HG03139 (cell line): ENCODE measurements at regions not wholly inside any gene's neighbourhood (a gene's known extent, or its start where the extent isn't known, plus 50 kb on each side); places are given as distances from the start of the nearest gene placed in this dataset.
"Not testable (repeated sequence)": the region's sequence is repeated elsewhere in the genome, so short reads cannot be mapped to it uniquely, and the experiment has no call there.

Experiments used
- ATAC-seq: cut with Tn5 transposase; IDR thresholded peaks from one replicate; pipeline ENCODE4 v1.9.1; 2021; ENCODE audit not compliant: unreplicated experiment

DNA sequence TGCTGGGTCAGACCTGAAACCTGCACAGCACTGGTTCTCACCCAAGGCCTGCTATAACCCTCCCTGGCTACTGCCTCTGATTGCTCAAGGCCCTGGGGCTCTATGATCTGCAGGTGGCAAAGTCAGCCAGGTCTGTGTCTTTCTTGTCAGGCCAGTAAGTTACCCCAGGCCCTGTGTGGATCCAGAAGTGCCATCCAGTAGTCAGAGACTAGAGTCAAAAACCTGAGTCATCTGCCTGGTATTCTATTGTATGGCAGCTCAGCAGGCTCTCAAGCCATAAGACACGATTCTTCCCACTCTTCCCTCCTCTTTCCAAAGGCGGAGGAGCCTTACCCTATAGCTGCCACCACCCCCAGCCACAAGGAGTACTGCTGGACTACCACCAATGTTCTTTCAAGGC lies 593.0 kb downstream of the FRK start:
- no peak for ATAC-seq

DNA sequence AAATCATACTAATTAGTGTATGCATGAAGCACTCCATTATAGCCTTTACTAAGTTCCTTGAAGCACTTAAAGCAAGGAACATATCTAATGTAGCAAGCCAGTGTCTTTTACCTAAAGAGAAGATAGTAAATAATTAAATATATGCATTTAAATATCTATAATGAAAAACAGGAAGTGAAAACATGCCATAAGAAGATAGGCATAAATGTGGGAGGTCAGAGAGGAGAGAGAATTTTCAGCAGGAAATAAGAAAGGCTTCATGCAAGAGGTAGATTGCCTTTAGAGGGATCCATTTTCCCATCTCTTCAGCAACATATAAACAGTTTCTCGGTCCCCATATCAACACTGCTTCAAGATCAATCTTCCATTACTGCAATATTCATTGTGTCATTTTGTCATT lies 599.8 kb downstream of the FRK start:
- ATAC-seq, result no peak

DNA sequence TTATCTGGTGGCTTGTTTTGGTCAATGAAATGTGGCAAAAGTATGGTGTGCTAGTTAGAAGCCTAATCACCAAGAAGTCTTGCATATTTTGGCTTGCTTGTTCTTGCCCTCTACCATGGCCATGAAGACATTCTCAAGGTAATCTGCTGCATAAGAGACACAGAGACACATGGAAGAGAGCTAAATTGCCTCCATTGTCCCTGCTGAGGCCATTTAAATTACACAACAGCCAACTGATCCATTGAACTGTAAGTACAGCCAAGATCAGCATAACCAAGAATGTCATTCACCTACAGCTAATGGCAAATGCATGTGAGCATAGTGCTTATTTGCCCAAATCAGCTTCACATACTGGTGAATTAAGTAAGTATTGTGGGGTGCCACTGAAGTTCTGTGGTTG lies 603.8 kb downstream of the FRK start:
- no peak for ATAC-seq

DNA sequence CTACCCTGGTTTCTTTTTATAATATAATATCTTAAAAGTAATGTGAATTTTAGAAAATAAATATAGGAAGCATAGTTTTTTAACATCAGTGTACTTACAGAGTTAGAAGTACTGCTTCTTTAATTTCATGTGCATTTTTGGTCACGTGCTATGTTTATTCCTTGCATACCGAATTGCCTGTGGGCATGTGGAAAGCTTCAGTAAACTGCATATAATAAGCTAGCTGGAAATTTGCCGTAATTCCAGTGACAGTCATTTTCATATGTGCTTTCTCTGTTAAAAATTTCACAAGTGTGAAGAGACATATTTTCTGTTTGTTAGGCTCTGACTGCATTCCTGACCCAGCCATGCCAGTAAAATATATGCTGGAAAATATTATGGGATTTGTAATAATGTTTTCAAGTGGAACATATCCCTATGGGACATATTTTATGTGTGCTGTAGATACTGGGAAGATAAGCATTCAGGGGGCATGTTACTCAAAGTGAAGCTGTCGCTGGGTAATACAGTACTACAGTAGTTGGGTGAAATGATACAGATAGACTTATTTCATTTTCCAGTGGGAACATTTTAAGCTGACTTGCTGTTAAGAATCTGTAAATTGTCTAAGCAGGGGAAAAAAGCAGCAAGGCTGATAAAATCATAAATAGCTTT lies 616.7 kb downstream of the FRK start:
- no peak for ATAC-seq

DNA sequence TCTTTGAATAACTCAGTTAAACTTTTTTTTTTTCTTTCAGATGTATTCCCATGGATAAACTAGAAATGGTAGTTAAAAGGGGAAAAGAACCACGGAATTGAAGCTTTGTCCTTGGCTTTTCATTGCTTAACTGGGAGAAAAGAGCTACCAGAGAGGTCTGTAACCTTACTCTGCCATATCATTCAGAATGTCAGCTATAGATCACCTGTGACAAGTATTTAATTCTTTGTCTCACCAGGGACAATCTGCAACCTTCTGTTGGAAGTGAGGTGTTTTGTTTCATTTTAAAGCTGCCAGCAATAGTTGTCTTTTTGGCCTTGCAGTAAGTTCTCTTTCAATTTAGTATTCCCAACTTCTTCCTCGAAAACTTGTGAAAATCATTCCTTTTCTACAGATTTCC lies 618.4 kb downstream of the FRK start:
- ATAC-seq, result no peak

GRCh38 chr6:115441651-115442050 lies 619.0 kb downstream of the FRK start:
- ATAC-seq, result no peak

DNA sequence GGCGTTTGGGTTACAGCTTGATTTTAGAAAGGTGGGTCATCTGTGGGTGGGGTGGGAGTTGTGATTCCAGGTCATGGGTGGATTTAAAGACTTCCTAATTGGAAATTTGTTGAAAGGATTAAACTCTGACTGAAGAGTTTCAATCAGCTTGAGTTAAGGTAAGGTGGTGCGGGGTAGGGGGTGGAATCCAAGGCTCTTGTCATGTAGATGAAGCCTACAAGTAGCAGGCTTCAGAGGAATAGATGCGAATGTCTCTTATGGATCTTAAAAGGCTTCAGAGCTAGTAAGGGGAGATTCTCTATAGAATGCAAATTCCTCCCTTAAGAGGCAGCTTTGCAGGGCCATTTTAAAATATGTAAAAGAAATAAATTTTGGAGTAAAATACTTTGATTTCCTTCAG lies 645.3 kb downstream of the FRK start:
- no peak for ATAC-seq

DNA sequence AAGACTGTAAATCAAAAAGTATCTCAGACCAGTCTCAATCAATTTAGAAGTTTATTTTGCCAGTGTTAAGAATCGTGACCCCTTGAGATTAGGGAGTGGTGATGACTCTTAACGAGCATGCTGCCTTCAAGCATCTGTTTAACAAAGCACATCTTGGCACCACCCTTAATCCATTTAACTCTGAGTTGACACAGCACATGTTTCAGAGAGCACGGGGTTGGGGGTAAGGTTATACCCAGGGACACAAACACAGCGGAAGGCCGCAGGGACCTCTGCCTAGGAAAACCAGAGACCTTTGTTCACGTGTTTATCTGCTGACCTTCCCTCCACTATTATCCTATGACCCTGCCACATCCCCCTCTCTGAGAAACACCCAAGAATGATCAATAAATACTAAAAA lies 645.8 kb downstream of the FRK start:
- not testable (repeated sequence) for ATAC-seq

- no peak for ATAC-seq
Observed at GRCh38 chr6:115411756-115412155, 648.9 kb downstream of the FRK start.

DNA sequence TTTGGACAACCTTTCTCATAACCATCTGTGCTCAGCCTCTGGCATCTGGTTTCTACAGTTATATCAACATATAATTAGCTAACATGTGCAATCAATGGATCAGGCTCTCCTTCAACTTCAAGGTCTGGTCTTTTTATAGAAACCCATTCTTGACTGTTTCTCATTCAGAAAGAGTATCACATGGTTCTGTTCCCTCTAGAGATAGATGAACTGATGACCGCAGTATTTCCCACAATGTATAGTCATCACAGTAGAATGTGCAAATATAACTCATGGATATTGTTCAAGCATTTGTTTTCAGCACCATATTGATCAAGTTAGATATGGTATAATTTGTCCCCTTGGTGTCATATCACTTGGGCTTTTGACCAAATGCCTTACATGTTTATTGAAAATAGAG lies 656.2 kb downstream of the FRK start:
- no peak for ATAC-seq

- ATAC-seq, result no peak
Observed at GRCh38 chr6:115398607-115399006, 662.1 kb downstream of the FRK start.

- ATAC-seq, result no peak
Observed at GRCh38 chr6:115396112-115396906, 664.4 kb downstream of the FRK start.

- ATAC-seq, result no peak
Observed at GRCh38 chr6:115393821-115394220, 666.9 kb downstream of the FRK start.

- no peak for ATAC-seq
Observed at GRCh38 chr6:115370202-115370601, 690.5 kb downstream of the FRK start.

DNA sequence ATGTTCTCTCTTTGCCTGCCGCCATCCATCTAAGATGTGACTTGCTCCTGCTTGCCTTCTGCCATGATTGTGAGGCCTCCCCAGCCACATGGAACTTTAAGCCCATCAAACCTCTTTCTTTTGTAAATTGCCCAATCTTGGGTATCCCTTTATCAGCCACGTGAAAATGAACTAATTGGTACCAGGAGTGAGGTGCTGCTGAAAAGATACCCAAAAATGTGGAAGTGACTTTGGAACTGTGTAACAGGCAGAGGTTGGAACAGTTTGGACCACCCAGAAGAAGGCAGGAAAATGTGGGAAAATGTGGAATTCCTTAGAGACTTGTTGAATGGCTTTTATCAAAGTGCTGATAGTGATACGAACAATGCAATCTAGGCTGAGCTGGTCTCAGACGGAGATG lies 694.9 kb downstream of the FRK start:
- no peak for ATAC-seq

GRCh38 chr6:115363379-115363778 lies 697.3 kb downstream of the FRK start:
- no peak for ATAC-seq

DNA sequence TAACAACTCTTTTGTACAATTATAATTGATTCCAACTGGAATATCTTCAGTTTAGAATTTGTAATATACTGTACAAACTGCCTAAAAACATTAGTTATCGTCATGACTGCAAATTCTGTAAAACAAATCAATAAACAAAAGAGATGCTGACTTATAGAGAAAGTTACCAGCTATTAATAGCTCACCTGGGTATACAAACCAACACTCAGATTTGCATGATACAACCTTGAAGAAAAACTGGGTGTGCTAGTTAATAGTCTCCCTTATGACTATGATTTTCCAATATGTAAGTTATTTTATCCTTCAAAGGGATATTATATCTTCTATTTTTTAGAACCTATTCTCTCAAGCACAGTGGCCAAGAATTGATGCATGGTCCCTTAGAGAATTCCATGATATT lies 698.5 kb downstream of the FRK start:
- no peak for ATAC-seq

DNA sequence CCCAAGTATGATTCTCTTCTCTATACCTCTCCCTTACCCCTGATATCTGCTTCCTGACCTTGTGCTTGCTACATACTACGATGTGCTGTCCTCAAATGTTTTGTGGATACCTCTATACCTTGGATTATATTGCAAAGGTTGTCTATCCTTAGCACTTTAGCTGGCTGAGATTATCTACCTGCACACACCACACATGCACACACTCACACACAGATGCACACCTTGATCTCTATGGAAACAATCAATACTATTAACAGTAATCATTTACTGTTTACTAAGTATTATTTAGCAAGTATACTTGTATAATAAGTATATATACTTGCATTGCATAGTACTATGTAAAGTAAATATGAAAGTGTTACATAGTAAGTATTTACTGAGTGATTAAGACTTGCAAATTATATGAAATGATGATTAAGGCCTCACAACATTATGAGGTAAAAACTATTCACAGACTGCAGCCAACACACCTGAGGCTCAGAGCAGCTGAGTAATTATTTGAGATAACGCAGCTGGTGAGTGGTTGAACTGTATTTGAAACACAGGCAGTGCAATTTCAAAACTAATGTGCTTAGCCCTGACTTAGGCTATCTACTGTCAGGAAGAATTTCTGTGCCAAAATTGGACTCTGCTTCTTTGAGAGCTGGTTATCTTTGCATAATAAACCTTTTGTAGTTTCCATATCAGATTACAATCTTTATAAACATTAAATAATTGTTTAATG lies 699.9 kb downstream of the FRK start:
- ATAC-seq, result no peak

DNA sequence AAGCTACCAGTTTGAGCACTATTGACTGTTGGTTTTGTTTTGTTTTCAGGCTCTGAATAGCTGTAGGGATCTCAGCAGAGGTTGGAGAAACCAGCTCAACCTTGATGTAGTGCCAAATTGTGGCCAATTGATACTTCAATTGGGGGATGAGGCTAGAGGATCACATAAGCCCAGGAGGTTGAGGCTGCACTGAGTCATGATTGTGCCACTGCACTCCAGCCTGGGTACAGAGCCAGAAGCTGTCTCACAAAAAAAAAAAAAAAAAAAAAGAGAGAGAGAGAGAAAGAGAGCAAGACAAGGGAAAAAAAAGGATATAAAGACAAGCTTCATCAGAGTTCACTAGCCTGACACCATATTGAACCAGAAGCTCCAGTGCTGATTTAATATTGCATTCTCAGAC lies 702.1 kb downstream of the FRK start:
- no peak for ATAC-seq

GRCh38 chr6:115356371-115356770 lies 704.3 kb downstream of the FRK start:
- no peak for ATAC-seq

- ATAC-seq, result no peak
Observed at GRCh38 chr6:115323001-115323400, 737.7 kb downstream of the FRK start.

GRCh38 chr6:115319823-115320222 lies 740.9 kb downstream of the FRK start:
- no peak for ATAC-seq
